ENCODE measurements at regions not wholly inside any gene's neighbourhood (a gene's known extent, or its start where the extent isn't known, plus 50 kb on each side); places are given as distances from the start of the nearest gene placed in this dataset.
"Not testable (repeated sequence)": the region's sequence is repeated elsewhere in the genome, so short reads cannot be mapped to it uniquely, and the experiment has no call there.

GRCh38 chr1:215444715-215445414 is 122.2 kb upstream of the KCTD3 start:
- CTCF ChIA-PET, result no interaction called here
- H3K27me3 Mint-ChIP-seq (ENCODE audit: low read depth), result peaks cover 7% of the 10 kb centered on the region
- H3K27ac Mint-ChIP-seq, result no peak overlapping the region
- H3K9me3 Mint-ChIP-seq, result peaks cover 15% of the 10 kb centered on the region
- H3K36me3 Mint-ChIP-seq (ENCODE audit: low read depth), result no peaks in the 10 kb centered on the region
- H3K4me1 Mint-ChIP-seq (ENCODE audit: low read depth), result no peaks in the 10 kb centered on the region
- no peak overlapping the region for H3K4me3 Mint-ChIP-seq
- intact Hi-C loops (cut with micrococcal nuclease), result no loop called here
- DNase-seq, result no peak

DNA sequence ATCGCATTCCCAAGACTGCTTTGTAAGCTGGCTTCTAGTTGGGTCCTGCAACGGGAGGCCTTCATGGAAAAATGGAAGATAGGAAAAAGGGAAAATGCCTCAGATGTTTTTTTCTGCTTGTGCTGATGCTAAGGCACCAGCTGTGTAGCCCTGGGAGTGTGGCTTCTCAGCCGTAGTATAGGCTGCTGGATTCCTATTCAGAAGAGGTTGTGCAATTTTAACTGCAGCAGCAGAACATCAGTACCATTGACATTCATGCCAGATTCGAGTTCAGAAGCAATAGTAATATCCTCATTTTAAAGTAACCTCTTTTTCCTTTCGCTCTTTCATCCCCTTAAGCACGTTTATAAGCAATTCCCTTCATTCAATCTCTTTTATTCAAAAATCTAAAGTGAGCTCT is 119.1 kb upstream of the KCTD3 start:
- H3K27ac Mint-ChIP-seq; H3K27me3 Mint-ChIP-seq (ENCODE audit: low read depth); H3K4me3 Mint-ChIP-seq; intact Hi-C loops (cut with micrococcal nuclease); CTCF ChIA-PET; H3K4me1 Mint-ChIP-seq (ENCODE audit: low read depth); H3K9me3 Mint-ChIP-seq; H3K36me3 Mint-ChIP-seq (ENCODE audit: low read depth); DNase-seq: not testable (repeated sequence)

DNA sequence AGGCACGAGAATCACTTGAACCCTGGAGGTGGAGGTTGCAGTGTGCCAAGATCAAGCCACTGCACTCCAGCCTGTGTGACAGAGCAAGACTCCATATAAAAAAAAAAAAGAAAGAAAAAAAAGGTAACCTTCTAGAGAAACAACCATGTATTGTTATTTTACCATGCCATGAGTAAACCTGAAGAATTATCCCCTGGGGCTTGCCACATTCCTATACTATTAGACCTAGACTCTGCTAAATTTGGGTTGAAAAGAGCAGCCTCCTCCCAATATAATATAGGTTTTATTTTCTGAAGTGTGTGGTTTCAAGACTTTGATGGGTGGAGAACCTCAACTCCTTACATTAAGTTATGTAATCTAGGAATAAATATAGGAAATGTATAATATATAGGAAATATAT is 118.0 kb upstream of the KCTD3 start:
- H3K4me1 Mint-ChIP-seq (ENCODE audit: low read depth); CTCF ChIA-PET; H3K4me3 Mint-ChIP-seq; H3K27ac Mint-ChIP-seq; DNase-seq; H3K27me3 Mint-ChIP-seq (ENCODE audit: low read depth); H3K36me3 Mint-ChIP-seq (ENCODE audit: low read depth); intact Hi-C loops (cut with micrococcal nuclease); H3K9me3 Mint-ChIP-seq: not testable (repeated sequence)

- Mint-ChIP-seq H3K27me3 (ENCODE audit: low read depth) (peaks cover 3% of the 10 kb centered on the region), H3K27ac (no peak overlapping the region), H3K4me1 (ENCODE audit: low read depth) (no peaks in the 10 kb centered on the region), H3K4me3 (no peak overlapping the region), H3K9me3 (no peaks in the 10 kb centered on the region), H3K36me3 (ENCODE audit: low read depth) (no peaks in the 10 kb centered on the region)
- DNase-seq, result no peak
- CTCF ChIA-PET, result no interaction called here
- intact Hi-C loops (cut with micrococcal nuclease), result no loop called here
Observed at GRCh38 chr1:215453440-215453839, 113.7 kb upstream of the KCTD3 start.

- Mint-ChIP-seq H3K36me3 (ENCODE audit: low read depth) (no peaks in the 10 kb centered on the region), H3K4me1 (ENCODE audit: low read depth) (no peaks in the 10 kb centered on the region), H3K27ac (no peak overlapping the region), H3K4me3 (no peak overlapping the region), H3K27me3 (ENCODE audit: low read depth) (peaks cover 3% of the 10 kb centered on the region), H3K9me3 (no peaks in the 10 kb centered on the region)
- intact Hi-C loops (cut with micrococcal nuclease), result no loop called here
- no peak for DNase-seq
- CTCF ChIA-PET, result no interaction called here
Observed at GRCh38 chr1:215457213-215457612, 109.9 kb upstream of the KCTD3 start.

DNA sequence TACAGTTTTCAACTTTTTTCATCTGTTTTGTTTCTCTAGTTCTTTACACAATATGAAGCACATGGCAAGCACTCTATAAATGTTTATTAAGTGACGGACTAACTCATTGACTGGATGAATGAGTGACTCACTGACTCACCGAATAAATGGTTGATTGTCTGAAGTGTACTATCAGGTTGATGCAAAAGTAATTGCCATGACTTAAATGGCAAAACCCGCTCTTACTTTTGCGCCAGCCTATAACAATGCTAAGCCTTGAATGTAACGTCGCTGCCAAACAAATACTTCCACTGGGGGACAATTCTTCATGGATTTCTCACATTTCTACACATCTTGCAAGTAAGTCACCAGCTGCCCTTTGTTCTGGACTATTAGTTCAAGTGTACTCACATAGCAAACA is 109.0 kb upstream of the KCTD3 start:
- Mint-ChIP-seq H3K36me3 (ENCODE audit: low read depth) (no peaks in the 10 kb centered on the region), H3K27ac (no peak overlapping the region), H3K9me3 (no peaks in the 10 kb centered on the region), H3K4me3 (no peak overlapping the region), H3K4me1 (ENCODE audit: low read depth) (no peaks in the 10 kb centered on the region), H3K27me3 (ENCODE audit: low read depth) (peaks cover 3% of the 10 kb centered on the region)
- intact Hi-C loops (cut with micrococcal nuclease), result no loop called here
- DNase-seq, result no peak
- CTCF ChIA-PET, result no interaction called here

- intact Hi-C loops (cut with micrococcal nuclease), result no loop called here
- Mint-ChIP-seq H3K4me3 (no peak overlapping the region), H3K27me3 (ENCODE audit: low read depth) (peaks cover 3% of the 10 kb centered on the region), H3K4me1 (ENCODE audit: low read depth) (no peaks in the 10 kb centered on the region), H3K9me3 (no peaks in the 10 kb centered on the region), H3K36me3 (ENCODE audit: low read depth) (no peaks in the 10 kb centered on the region), H3K27ac (no peak overlapping the region)
- DNase-seq, result no peak
- CTCF ChIA-PET, result no interaction called here
Observed at GRCh38 chr1:215458562-215458961, 108.5 kb upstream of the KCTD3 start.

DNA sequence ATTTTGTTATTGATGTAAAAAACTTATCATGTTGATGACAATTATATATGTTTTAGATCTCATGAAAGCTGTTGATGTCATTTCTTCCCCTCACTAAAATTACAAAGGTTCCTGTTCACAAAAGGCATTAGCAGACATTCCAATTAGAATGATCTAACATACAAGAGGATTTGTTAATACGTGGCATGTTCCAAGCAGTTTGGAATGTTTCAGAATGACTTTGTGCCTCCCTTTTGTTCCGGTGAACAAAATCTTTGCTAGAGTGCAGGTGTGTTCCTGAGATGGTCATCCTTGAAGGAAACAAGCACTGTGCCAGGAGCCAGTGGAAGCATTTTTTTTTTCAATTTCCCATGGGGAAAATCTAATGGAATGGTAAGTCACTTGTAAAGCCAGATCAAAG is 108.0 kb upstream of the KCTD3 start:
- Mint-ChIP-seq H3K9me3 (no peaks in the 10 kb centered on the region), H3K27me3 (ENCODE audit: low read depth) (peaks cover 3% of the 10 kb centered on the region), H3K27ac (no peak overlapping the region), H3K4me3 (no peak overlapping the region), H3K4me1 (ENCODE audit: low read depth) (no peaks in the 10 kb centered on the region), H3K36me3 (ENCODE audit: low read depth) (no peaks in the 10 kb centered on the region)
- intact Hi-C loops (cut with micrococcal nuclease), result no loop called here
- CTCF ChIA-PET, result no interaction called here
- no peak for DNase-seq

GRCh38 chr1:215466361-215466760 is 100.7 kb upstream of the KCTD3 start:
- H3K27ac Mint-ChIP-seq, result no peak overlapping the region
- no peak overlapping the region for H3K4me3 Mint-ChIP-seq
- H3K36me3 Mint-ChIP-seq (ENCODE audit: low read depth), result no peaks in the 10 kb centered on the region
- CTCF ChIA-PET, result no interaction called here
- intact Hi-C loops (cut with micrococcal nuclease), result no loop called here
- H3K4me1 Mint-ChIP-seq (ENCODE audit: low read depth), result no peaks in the 10 kb centered on the region
- H3K27me3 Mint-ChIP-seq (ENCODE audit: low read depth), result peaks cover 12% of the 10 kb centered on the region
- DNase-seq, result no peak
- no peaks in the 10 kb centered on the region for H3K9me3 Mint-ChIP-seq

DNA sequence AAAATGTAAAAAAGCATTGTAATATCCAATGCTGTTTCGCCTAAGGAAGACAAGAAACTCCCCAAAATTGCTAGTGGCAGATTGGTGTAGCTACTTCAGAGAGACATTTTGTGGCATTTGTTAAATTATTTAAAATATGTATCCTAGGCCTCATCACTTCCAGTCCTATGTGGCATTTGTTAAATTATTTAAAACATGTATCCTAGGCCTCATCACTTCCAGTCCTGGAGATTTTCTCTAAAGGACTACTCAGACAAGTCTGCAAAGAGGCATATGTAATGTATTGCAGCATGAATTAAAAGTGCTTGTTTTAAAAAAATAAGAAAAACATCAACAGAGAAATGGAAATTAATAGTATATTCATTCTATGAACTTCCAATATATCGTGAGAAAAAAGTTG is 95.6 kb upstream of the KCTD3 start:
- H3K36me3 Mint-ChIP-seq (ENCODE audit: low read depth), result no peaks in the 10 kb centered on the region
- no peak overlapping the region for H3K27ac Mint-ChIP-seq
- no peaks in the 10 kb centered on the region for H3K4me1 Mint-ChIP-seq (ENCODE audit: low read depth)
- H3K9me3 Mint-ChIP-seq, result peaks cover under 1% of the 10 kb centered on the region
- peaks cover 4% of the 10 kb centered on the region for H3K27me3 Mint-ChIP-seq (ENCODE audit: low read depth)
- CTCF ChIA-PET, result no interaction called here
- DNase-seq, result no peak
- no peak overlapping the region for H3K4me3 Mint-ChIP-seq
- intact Hi-C loops (cut with micrococcal nuclease), result no loop called here

DNA sequence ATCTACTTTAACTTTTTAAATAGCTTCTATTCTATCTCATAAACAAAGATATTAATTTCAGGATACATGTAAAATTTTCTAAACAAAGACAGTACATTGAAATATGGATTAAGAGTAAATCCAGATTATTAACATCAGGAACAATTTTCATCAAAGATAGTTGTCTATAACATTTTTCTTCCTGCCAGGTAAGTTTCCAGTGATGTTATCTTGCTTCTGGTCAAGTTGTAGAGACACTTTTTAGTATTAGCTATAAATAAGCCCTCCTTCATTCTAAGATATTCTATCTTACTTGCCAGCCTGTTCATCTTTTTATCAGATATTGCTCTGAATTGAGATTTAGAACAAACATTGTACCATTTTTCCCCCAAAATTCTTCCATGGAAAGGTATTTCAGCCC is 94.4 kb upstream of the KCTD3 start:
- Mint-ChIP-seq H3K4me3 (no peak overlapping the region), H3K9me3 (peaks cover 4% of the 10 kb centered on the region), H3K27me3 (ENCODE audit: low read depth) (no peaks in the 10 kb centered on the region), H3K27ac (no peak overlapping the region), H3K36me3 (ENCODE audit: low read depth) (no peaks in the 10 kb centered on the region), H3K4me1 (ENCODE audit: low read depth) (no peaks in the 10 kb centered on the region)
- intact Hi-C loops (cut with micrococcal nuclease), result no loop called here
- DNase-seq, result no peak
- CTCF ChIA-PET, result no interaction called here

DNA sequence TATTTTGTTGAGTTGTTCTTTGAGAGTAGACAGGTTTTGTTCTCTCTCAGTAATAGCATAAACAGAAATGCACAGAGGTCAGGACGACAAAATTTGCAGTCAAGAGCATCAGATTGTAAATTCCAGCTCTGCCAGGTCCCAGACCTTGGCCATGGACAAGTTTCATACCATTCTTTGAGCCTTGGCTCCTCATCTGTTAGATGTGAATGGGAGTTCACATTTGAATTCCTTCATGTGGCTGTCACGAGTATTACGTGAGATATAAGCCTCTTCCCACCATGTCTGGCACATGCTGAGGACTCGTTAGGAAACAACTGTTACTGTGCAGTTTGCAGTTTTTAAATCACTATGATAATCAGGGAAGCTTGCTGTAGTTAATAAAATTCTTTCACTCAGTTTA is 93.2 kb upstream of the KCTD3 start:
- Mint-ChIP-seq H3K27me3 (ENCODE audit: low read depth) (no peaks in the 10 kb centered on the region), H3K9me3 (peaks cover 11% of the 10 kb centered on the region), H3K4me1 (ENCODE audit: low read depth) (no peaks in the 10 kb centered on the region), H3K36me3 (ENCODE audit: low read depth) (no peaks in the 10 kb centered on the region), H3K4me3 (no peak overlapping the region), H3K27ac (no peak overlapping the region)
- intact Hi-C loops (cut with micrococcal nuclease), result no loop called here
- CTCF ChIA-PET, result no interaction called here
- no peak for DNase-seq

GRCh38 chr1:215474940-215475339 is 92.2 kb upstream of the KCTD3 start:
- Mint-ChIP-seq H3K4me3 (no peak overlapping the region), H3K4me1 (ENCODE audit: low read depth) (no peaks in the 10 kb centered on the region), H3K36me3 (ENCODE audit: low read depth) (no peaks in the 10 kb centered on the region), H3K27ac (no peak overlapping the region), H3K9me3 (peaks cover 11% of the 10 kb centered on the region), H3K27me3 (ENCODE audit: low read depth) (no peaks in the 10 kb centered on the region)
- no peak for DNase-seq
- CTCF ChIA-PET, result no interaction called here
- intact Hi-C loops (cut with micrococcal nuclease), result no loop called here

Data from activated naive CD4-positive, alpha-beta T cell treated with anti-CD3 and anti-CD28 coated beads for 36 hours (primary cell).